ENCODE measurements at regions not wholly inside any gene's neighbourhood (a gene's known extent, or its start where the extent isn't known, plus 50 kb on each side); places are given as distances from the start of the nearest gene placed in this dataset.

- Histone ChIP-seq H3K27me3 (ENCODE audit: insufficient read depth, low read length, poor library complexity) (no peaks in the 10 kb centered on the region), H3K4me3 (ENCODE audit: low read length) (no peak overlapping the region)
Observed at GRCh38 chr3:10602769-10603768, 97.7 kb upstream of the ATP2B2 start.

GRCh38 chr3:10609134-10609533 is 103.7 kb upstream of the ATP2B2 start:
- Histone ChIP-seq H3K79me1 (ENCODE audit: low read length) (no peaks in the 10 kb centered on the region), H3K36me3 (ENCODE audit: control insufficient read depth, insufficient read depth, low read length) (no peaks in the 10 kb centered on the region), H3K9ac (ENCODE audit: low read length) (no peak overlapping the region), H2BK120ac (ENCODE audit: low read depth, low read length) (no peak overlapping the region), H3K79me2 (ENCODE audit: control insufficient read depth, insufficient read depth, low read length) (no peaks in the 10 kb centered on the region), H3K56ac (ENCODE audit: low read length) (no peak overlapping the region), H4K8ac (ENCODE audit: low read depth, low read length) (no peak overlapping the region), H3K27ac (ENCODE audit: low read depth, low read length) (no peak overlapping the region), H3K4ac (ENCODE audit: low read depth, low read length) (no peak overlapping the region), H3K4me3 (ENCODE audit: low read length) (no peak overlapping the region), H3K4me1 (ENCODE audit: control insufficient read depth, low read depth, low read length) (no peaks in the 10 kb centered on the region), H3K4me2 (ENCODE audit: low read length) (no peak overlapping the region), H2AK5ac (ENCODE audit: low read length) (no peak overlapping the region), H2BK15ac (replicated peaks; ENCODE audit: low read depth) (no peak overlapping the region), H3K23ac (ENCODE audit: low read length) (no peak overlapping the region), H3K27me3 (ENCODE audit: insufficient read depth, low read length, poor library complexity) (no peaks in the 10 kb centered on the region), H3K18ac (ENCODE audit: low read length) (no peak overlapping the region), H2BK5ac (ENCODE audit: low read length) (no peak overlapping the region), H4K5ac (ENCODE audit: low read length) (no peak overlapping the region)
- no CpG with 5 or more reads among the region's 13 CpGs for WGBS (ENCODE audit: extremely low coverage, insufficient coverage, low lambda C conversion rate)
- DNase-seq, result no peak

More at GRCh38 chr3:10602769-10603768, 97.7 kb upstream of the ATP2B2 start:
- Histone ChIP-seq H4K5ac (ENCODE audit: low read length) (no peak overlapping the region), H2BK5ac (ENCODE audit: low read length) (no peak overlapping the region), H2AK5ac (ENCODE audit: low read length) (no peak overlapping the region), H3K27ac (ENCODE audit: low read depth, low read length) (no peak overlapping the region), H3K4me2 (ENCODE audit: low read length) (no peak overlapping the region), H3K4me1 (ENCODE audit: control insufficient read depth, low read depth, low read length) (no peaks in the 10 kb centered on the region), H3K79me2 (ENCODE audit: control insufficient read depth, insufficient read depth, low read length) (no peaks in the 10 kb centered on the region), H3K36me3 (ENCODE audit: control insufficient read depth, insufficient read depth, low read length) (no peaks in the 10 kb centered on the region), H3K4ac (ENCODE audit: low read depth, low read length) (no peak overlapping the region), H4K8ac (ENCODE audit: low read depth, low read length) (no peak overlapping the region), H3K9ac (ENCODE audit: low read length) (no peak overlapping the region), H3K18ac (ENCODE audit: low read length) (no peak overlapping the region), H2BK120ac (ENCODE audit: low read depth, low read length) (no peak overlapping the region), H3K56ac (ENCODE audit: low read length) (no peak overlapping the region), H3K23ac (ENCODE audit: low read length) (no peak overlapping the region), H2BK15ac (replicated peaks; ENCODE audit: low read depth) (no peak overlapping the region), H3K79me1 (ENCODE audit: low read length) (no peaks in the 10 kb centered on the region)
- WGBS (ENCODE audit: extremely low coverage, insufficient coverage, low lambda C conversion rate), result no CpG with 5 or more reads among the region's 15 CpGs
- no peak for DNase-seq

GRCh38 chr3:10614168-10614567 is 108.8 kb upstream of the ATP2B2 start:
- no peaks in the 10 kb centered on the region for H3K36me3 ChIP-seq (ENCODE audit: control insufficient read depth, insufficient read depth, low read length)
- H3K27me3 ChIP-seq (ENCODE audit: insufficient read depth, low read length, poor library complexity), result no peaks in the 10 kb centered on the region
- no peak overlapping the region for H2AK5ac ChIP-seq (ENCODE audit: low read length)
- H3K4me2 ChIP-seq (ENCODE audit: low read length), result no peak overlapping the region
- no peaks in the 10 kb centered on the region for H3K79me1 ChIP-seq (ENCODE audit: low read length)
- no peaks in the 10 kb centered on the region for H3K79me2 ChIP-seq (ENCODE audit: control insufficient read depth, insufficient read depth, low read length)
- no peak for DNase-seq
- no peaks in the 10 kb centered on the region for H3K4me1 ChIP-seq (ENCODE audit: control insufficient read depth, low read depth, low read length)
- no peak overlapping the region for H4K5ac ChIP-seq (ENCODE audit: low read length)
- H2BK15ac ChIP-seq (replicated peaks; ENCODE audit: low read depth), result no peak overlapping the region
- no peak overlapping the region for H3K4me3 ChIP-seq (ENCODE audit: low read length)
- H3K27ac ChIP-seq (ENCODE audit: low read depth, low read length), result no peak overlapping the region
- no peak overlapping the region for H3K9ac ChIP-seq (ENCODE audit: low read length)
- H3K18ac ChIP-seq (ENCODE audit: low read length), result no peak overlapping the region
- no peak overlapping the region for H3K4ac ChIP-seq (ENCODE audit: low read depth, low read length)
- no peak overlapping the region for H3K23ac ChIP-seq (ENCODE audit: low read length)
- no CpG with 5 or more reads among the region's 7 CpGs for WGBS (ENCODE audit: extremely low coverage, insufficient coverage, low lambda C conversion rate)
- no peak overlapping the region for H4K8ac ChIP-seq (ENCODE audit: low read depth, low read length)
- H2BK120ac ChIP-seq (ENCODE audit: low read depth, low read length), result no peak overlapping the region
- no peak overlapping the region for H3K56ac ChIP-seq (ENCODE audit: low read length)
- H2BK5ac ChIP-seq (ENCODE audit: low read length), result no peak overlapping the region

- Histone ChIP-seq H2BK5ac (ENCODE audit: low read length) (no peak overlapping the region), H4K8ac (ENCODE audit: low read depth, low read length) (no peak overlapping the region), H3K4ac (ENCODE audit: low read depth, low read length) (no peak overlapping the region), H3K79me2 (ENCODE audit: control insufficient read depth, insufficient read depth, low read length) (no peaks in the 10 kb centered on the region), H3K79me1 (ENCODE audit: low read length) (no peaks in the 10 kb centered on the region), H3K36me3 (ENCODE audit: control insufficient read depth, insufficient read depth, low read length) (no peaks in the 10 kb centered on the region), H2BK15ac (replicated peaks; ENCODE audit: low read depth) (no peak overlapping the region), H3K27ac (ENCODE audit: low read depth, low read length) (no peak overlapping the region), H3K4me2 (ENCODE audit: low read length) (no peak overlapping the region), H3K27me3 (ENCODE audit: insufficient read depth, low read length, poor library complexity) (no peaks in the 10 kb centered on the region), H4K5ac (ENCODE audit: low read length) (no peak overlapping the region), H3K18ac (ENCODE audit: low read length) (no peak overlapping the region), H3K9ac (ENCODE audit: low read length) (no peak overlapping the region), H3K56ac (ENCODE audit: low read length) (no peak overlapping the region), H2AK5ac (ENCODE audit: low read length) (no peak overlapping the region), H3K23ac (ENCODE audit: low read length) (no peak overlapping the region), H2BK120ac (ENCODE audit: low read depth, low read length) (no peak overlapping the region), H3K4me1 (ENCODE audit: control insufficient read depth, low read depth, low read length) (no peaks in the 10 kb centered on the region), H3K4me3 (ENCODE audit: low read length) (no peak overlapping the region)
- WGBS (ENCODE audit: extremely low coverage, insufficient coverage, low lambda C conversion rate), result no CpG with 5 or more reads among the region's 2 CpGs
- no peak for DNase-seq
Observed at GRCh38 chr3:10615715-10616114, 110.3 kb upstream of the ATP2B2 start.

GRCh38 chr3:10616321-10616720 is 110.9 kb upstream of the ATP2B2 start:
- Histone ChIP-seq H3K4me2 (ENCODE audit: low read length) (no peak overlapping the region), H2BK5ac (ENCODE audit: low read length) (no peak overlapping the region), H3K27me3 (ENCODE audit: insufficient read depth, low read length, poor library complexity) (no peaks in the 10 kb centered on the region), H3K18ac (ENCODE audit: low read length) (no peak overlapping the region), H3K4me1 (ENCODE audit: control insufficient read depth, low read depth, low read length) (no peaks in the 10 kb centered on the region), H3K23ac (ENCODE audit: low read length) (no peak overlapping the region), H3K9ac (ENCODE audit: low read length) (no peak overlapping the region), H3K4ac (ENCODE audit: low read depth, low read length) (no peak overlapping the region), H3K56ac (ENCODE audit: low read length) (no peak overlapping the region), H3K36me3 (ENCODE audit: control insufficient read depth, insufficient read depth, low read length) (no peaks in the 10 kb centered on the region), H4K5ac (ENCODE audit: low read length) (no peak overlapping the region), H4K8ac (ENCODE audit: low read depth, low read length) (no peak overlapping the region), H2BK120ac (ENCODE audit: low read depth, low read length) (no peak overlapping the region), H2BK15ac (replicated peaks; ENCODE audit: low read depth) (no peak overlapping the region), H3K4me3 (ENCODE audit: low read length) (no peak overlapping the region), H3K79me1 (ENCODE audit: low read length) (no peaks in the 10 kb centered on the region), H3K79me2 (ENCODE audit: control insufficient read depth, insufficient read depth, low read length) (no peaks in the 10 kb centered on the region), H3K27ac (ENCODE audit: low read depth, low read length) (no peak overlapping the region), H2AK5ac (ENCODE audit: low read length) (no peak overlapping the region)
- WGBS (ENCODE audit: extremely low coverage, insufficient coverage, low lambda C conversion rate), result no CpG with 5 or more reads among the region's 1 CpG
- no peak for DNase-seq
